Right lobe of liver (tissue), 6 donors: ENCODE measurements at regions not wholly inside any gene's neighbourhood (a gene's known extent, or its start where the extent isn't known, plus 50 kb on each side); places are given as distances from the start of the nearest gene placed in this dataset.

Experiments
- ATAC-seq, 4 donors: fragments of 200-7000 bp; cut with Tn5 transposase; one replicate each; pipeline ENCODE4 v1.9.1; 2020; ENCODE audit warnings: mild to moderate bottlenecking in 4 of 4, moderate library complexity in 4 of 4
- DNase-seq, 3 donors: peaks; one replicate each; pipeline ENCODE4 v3.0.0-alpha.2; 2020
- H3K27ac ChIP-seq, 3 donors: fragments of 200-600 bp; one replicate each; pipeline ENCODE4 v1.8.0; 2022
- H3K27me3 ChIP-seq, 2 donors: fragments of 200-600 bp; one replicate each; pipeline ENCODE4 v1.8.0; 2022
- H3K36me3 ChIP-seq, 4 donors: fragments of 200-600 bp; sonication (generic) in 1 of 4; one replicate each; pipeline versions ENCODE4 v1.5.1 to v1.8.0; 2017 to 2022; ENCODE audit warnings: control low read depth in 1 of 4
- H3K4me1 ChIP-seq, 4 donors: fragments of 200-600 bp; sonication (generic) in 1 of 4; one replicate each; pipeline versions ENCODE4 v1.5.1 to v1.8.0; 2017 to 2022; ENCODE audit warnings: control low read depth in 1 of 4
- H3K4me3 ChIP-seq, 3 donors: fragments of 200-600 bp; one replicate each; pipeline ENCODE4 v1.8.0; 2022
- H3K9me3 ChIP-seq, 4 donors: fragments of 200-600 bp; sonication (generic) in 1 of 4; one replicate each; pipeline versions ENCODE4 v1.5.1 to v1.8.0; 2017 to 2022; ENCODE audit warnings: control low read depth in 1 of 4
- POLR2A ChIP-seq: fragments of 450-650 bp; IDR thresholded peaks from one replicate; pipeline ENCODE4 v1.6.1; 2017; ENCODE audit warnings: antibody characterized with exemption, mild to moderate bottlenecking
- WGBS: methylation state at CpG from one replicate; pipeline ENCODE4 v1.1.6; 2018; ENCODE audit warnings: low coverage, low lambda C conversion rate; ENCODE audit not compliant: insufficient coverage; ENCODE audit errors: missing lambda C conversion rate; 5-methylcytosine and 5-hydroxymethylcytosine counted together
- intact Hi-C, 2 donors: fragments of 100-400 bp; cut with DNase I; formaldehyde crosslinking; loops; one replicate each; pipeline versions ENCODE4 v1.11.2 to v1.14.1; 2022
- TF ChIP-seq, protein P1 (sequence below), 4 donors: fragments of 200-600 bp in 3 of 4; fragments of 450-650 bp in 1 of 4; IDR thresholded peaks; one replicate each; pipeline versions ENCODE4 v1.5.1 to v1.8.0; 2016 to 2022; ENCODE audit warnings: antibody characterized with exemption in 4 of 4, mild to moderate bottlenecking in 2 of 4
- donor health status: DM: no; HTN: yes; CAD: no.
- donor health status: DM: no; HTN: no; CAD: no.
- donor health status: DM: no; HTN: no; CAD: no.
- donor health status: DM: no; HTN: yes; CAD: no.
- donor health status: DM: no; HTN: yes; CAD: no.

DNA sequence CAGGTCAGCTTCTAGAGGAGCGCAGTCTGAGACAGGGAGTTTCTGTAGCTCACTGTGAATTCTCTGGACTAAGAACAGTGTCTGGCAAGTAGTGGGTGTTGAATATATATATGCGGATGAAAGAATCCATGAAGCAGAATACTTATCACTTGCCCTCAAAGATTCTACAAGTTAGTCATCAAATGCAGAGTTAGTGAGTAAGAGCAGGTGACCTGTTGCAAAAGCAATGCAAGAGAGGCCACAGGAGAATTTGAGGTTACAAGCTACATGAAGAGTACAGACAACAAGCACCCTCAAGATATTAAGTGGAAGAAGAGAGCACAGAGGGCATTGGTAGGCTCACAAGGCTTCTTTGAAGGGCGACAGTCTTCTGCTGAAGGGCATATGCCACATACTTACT, 103.4 kb upstream of the BTBD3 start:
- intact Hi-C loops = no loop called here
- H3K27me3 ChIP-seq = no peaks in the 10 kb centered on the region
- no peak overlapping the region for H3K4me3 ChIP-seq
- DNase-seq (no peak), ATAC-seq (no peak)
- H3K9me3 ChIP-seq = no peaks in the 10 kb centered on the region
- H3K27ac ChIP-seq = no peak overlapping the region
- TF ChIP-seq, protein P1, sequence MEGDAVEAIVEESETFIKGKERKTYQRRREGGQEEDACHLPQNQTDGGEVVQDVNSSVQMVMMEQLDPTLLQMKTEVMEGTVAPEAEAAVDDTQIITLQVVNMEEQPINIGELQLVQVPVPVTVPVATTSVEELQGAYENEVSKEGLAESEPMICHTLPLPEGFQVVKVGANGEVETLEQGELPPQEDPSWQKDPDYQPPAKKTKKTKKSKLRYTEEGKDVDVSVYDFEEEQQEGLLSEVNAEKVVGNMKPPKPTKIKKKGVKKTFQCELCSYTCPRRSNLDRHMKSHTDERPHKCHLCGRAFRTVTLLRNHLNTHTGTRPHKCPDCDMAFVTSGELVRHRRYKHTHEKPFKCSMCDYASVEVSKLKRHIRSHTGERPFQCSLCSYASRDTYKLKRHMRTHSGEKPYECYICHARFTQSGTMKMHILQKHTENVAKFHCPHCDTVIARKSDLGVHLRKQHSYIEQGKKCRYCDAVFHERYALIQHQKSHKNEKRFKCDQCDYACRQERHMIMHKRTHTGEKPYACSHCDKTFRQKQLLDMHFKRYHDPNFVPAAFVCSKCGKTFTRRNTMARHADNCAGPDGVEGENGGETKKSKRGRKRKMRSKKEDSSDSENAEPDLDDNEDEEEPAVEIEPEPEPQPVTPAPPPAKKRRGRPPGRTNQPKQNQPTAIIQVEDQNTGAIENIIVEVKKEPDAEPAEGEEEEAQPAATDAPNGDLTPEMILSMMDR (IDR thresholded peaks at IDR 0.05) = no peak
- TF ChIP-seq POLR2A = no peak
- no peaks in the 10 kb centered on the region for H3K36me3 ChIP-seq
- no peaks in the 10 kb centered on the region for H3K4me1 ChIP-seq
- whole genome bisulfite sequencing = 53% methylated on average over 2 of the region's 3 CpGs

- WGBS = 81% methylated on average over 1 of the region's 1 CpG
- intact Hi-C loops = no loop called here
- no peak overlapping the region for H3K27ac ChIP-seq
Observed at GRCh38 chr20:11820838-11821237, 96.9 kb upstream of the BTBD3 start.

DNA sequence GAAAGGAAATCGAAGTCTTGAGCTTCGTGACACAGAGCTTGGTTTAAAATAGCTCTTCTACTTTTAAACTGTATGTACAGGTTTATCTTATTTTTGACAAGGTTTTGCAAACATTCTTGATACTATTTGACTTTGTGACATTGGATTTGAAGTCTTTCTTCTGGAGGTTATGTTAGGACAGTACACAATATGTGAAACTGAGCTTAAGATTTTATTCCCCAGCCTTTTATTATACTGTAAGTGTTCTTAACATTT, 95.2 kb upstream of the BTBD3 start:
- H3K4me3 ChIP-seq = no peak overlapping the region
- no peak for DNase-seq
- WGBS = 20% methylated on average over 2 of the region's 2 CpGs
- no peaks in the 10 kb centered on the region for H3K27me3 ChIP-seq
- no peak for ATAC-seq
- intact Hi-C loops = no loop called here
- no peaks in the 10 kb centered on the region for H3K36me3 ChIP-seq
- no peaks in the 10 kb centered on the region for H3K9me3 ChIP-seq
- TF ChIP-seq, protein P1 (IDR thresholded peaks at IDR 0.05) = no peak
- TF ChIP-seq POLR2A = no peak
- H3K4me1 ChIP-seq = no peaks in the 10 kb centered on the region
- H3K27ac ChIP-seq = no peak overlapping the region

More at GRCh38 chr20:11820838-11821237, 96.9 kb upstream of the BTBD3 start:
- Histone ChIP-seq H3K4me3 (no peak overlapping the region), H3K27me3 (no peaks in the 10 kb centered on the region), H3K9me3 (no peaks in the 10 kb centered on the region), H3K4me1 (no peaks in the 10 kb centered on the region), H3K36me3 (no peaks in the 10 kb centered on the region)
- DNase-seq (no peak), ATAC-seq (no peak)
- TF ChIP-seq, protein P1 (IDR thresholded peaks at IDR 0.05) = no peak
- no peak for TF ChIP-seq POLR2A

DNA sequence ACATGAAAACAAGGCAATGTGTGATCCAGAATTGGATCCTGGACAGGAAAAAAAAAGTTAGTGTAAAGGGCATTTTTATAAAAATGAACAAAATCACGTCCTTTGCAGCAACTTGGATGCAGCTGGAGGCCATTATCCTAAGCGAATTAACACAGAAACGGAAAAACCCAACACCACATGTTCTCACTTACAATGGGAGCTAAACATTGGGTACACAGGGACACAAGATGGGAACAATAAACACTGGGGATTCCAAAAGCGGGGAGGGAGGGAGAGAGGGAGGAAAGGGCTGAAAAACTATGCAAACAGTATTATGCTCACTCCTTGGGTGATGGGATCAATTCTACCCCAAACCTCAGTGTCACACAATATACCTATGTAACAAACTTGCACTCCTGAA, 91.4 kb upstream of the BTBD3 start:
- 56% methylated on average over 4 of the region's 4 CpGs for WGBS
- DNase-seq = no peak
- no peak for ATAC-seq

DNA sequence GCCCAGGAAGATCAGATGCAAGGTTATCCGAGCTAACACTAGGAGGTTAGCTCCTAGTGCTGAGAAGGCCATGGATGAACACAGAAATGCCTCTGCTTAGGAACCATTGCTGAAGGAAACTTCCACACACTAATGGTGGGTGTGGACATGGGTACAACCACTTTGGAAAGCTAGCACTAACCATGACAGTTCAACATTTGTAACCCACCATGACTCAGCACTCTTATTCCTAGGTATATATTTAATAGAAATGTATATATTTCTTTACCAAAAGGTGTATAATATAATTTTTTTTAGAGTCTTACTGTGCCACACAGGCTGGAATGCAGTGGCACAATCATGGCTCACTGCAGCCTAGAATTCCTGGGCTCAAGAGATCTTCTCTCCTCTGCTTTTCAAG, 85.3 kb upstream of the BTBD3 start:
- no peak overlapping the region for H3K27ac ChIP-seq
- H3K4me3 ChIP-seq = no peak overlapping the region
- DNase-seq = no peak
- no peaks in the 10 kb centered on the region for H3K4me1 ChIP-seq
- no peaks in the 10 kb centered on the region for H3K27me3 ChIP-seq
- WGBS = 25% methylated on average over 1 of the region's 1 CpG
- no peak for TF ChIP-seq POLR2A
- TF ChIP-seq, protein P1 (IDR thresholded peaks at IDR 0.05) = no peak
- H3K36me3 ChIP-seq = no peaks in the 10 kb centered on the region
- H3K9me3 ChIP-seq = no peaks in the 10 kb centered on the region
- ATAC-seq = no peak
- intact Hi-C loops = no loop called here

More for the DNA sequence above, 91.4 kb upstream of the BTBD3 start:
- H3K9me3 ChIP-seq = no peaks in the 10 kb centered on the region
- H3K36me3 ChIP-seq = no peaks in the 10 kb centered on the region
- H3K4me1 ChIP-seq = no peaks in the 10 kb centered on the region
- H3K27ac ChIP-seq = no peak overlapping the region
- H3K27me3 ChIP-seq = no peaks in the 10 kb centered on the region
- intact Hi-C loops = no loop called here
- TF ChIP-seq, protein P1 (IDR thresholded peaks at IDR 0.05) = no peak
- no peak for TF ChIP-seq POLR2A
- H3K4me3 ChIP-seq = no peak overlapping the region
